Urothelium cell line (cell line): ENCODE measurements at regions not wholly inside any gene's neighbourhood (a gene's known extent, or its start where the extent isn't known, plus 50 kb on each side); places are given as distances from the start of the nearest gene placed in this dataset.

Experiments used
- DNase-seq: peaks from one replicate; pipeline ENCODE4 v3.0.0; 2011; ENCODE audit warnings: low spot score, mixed read lengths
- FAIRE-seq: peaks from 2 replicates; lab custom pipeline; 2011; peaks lifted over from hg19 to GRCh38; lab: Jason Lieb, UNC

GRCh38 chr2:236688157-236688556, 118.5 kb downstream of the ACKR3 start:
- FAIRE-seq = no peak
- no peak for DNase-seq

GRCh38 chr2:236688563-236689392, 119.2 kb downstream of the ACKR3 start:
- FAIRE-seq = no peak
- no peak for DNase-seq

GRCh38 chr2:236689393-236689700, 119.7 kb downstream of the ACKR3 start:
- no peak for FAIRE-seq
- DNase-seq = no peak

- no peak for FAIRE-seq
Measured at GRCh38 chr2:236689981-236690380, 120.4 kb downstream of the ACKR3 start.

GRCh38 chr2:236690726-236691125, 121.1 kb downstream of the ACKR3 start:
- FAIRE-seq = no peak
- DNase-seq = no peak

More at GRCh38 chr2:236689981-236690380, 120.4 kb downstream of the ACKR3 start:
- no peak for DNase-seq

GRCh38 chr2:236691799-236692167, 122.2 kb downstream of the ACKR3 start:
- FAIRE-seq (no peak), DNase-seq (no peak)

- no peak for FAIRE-seq
- no peak for DNase-seq
Measured at GRCh38 chr2:236692937-236693336, 123.3 kb downstream of the ACKR3 start.

- FAIRE-seq = no peak
- DNase-seq = no peak
Measured at GRCh38 chr2:236693531-236693930, 123.9 kb downstream of the ACKR3 start.

- no peak for FAIRE-seq
Measured at GRCh38 chr2:236694146-236694888, 124.7 kb downstream of the ACKR3 start.

GRCh38 chr2:236696834-236697233, 127.2 kb downstream of the ACKR3 start:
- no peak for FAIRE-seq
- no peak for DNase-seq

More at GRCh38 chr2:236694146-236694888, 124.7 kb downstream of the ACKR3 start:
- no peak for DNase-seq

- no peak for FAIRE-seq
- DNase-seq = no peak
Measured at GRCh38 chr2:236698016-236698627, 128.5 kb downstream of the ACKR3 start.

- FAIRE-seq (no peak), DNase-seq (no peak)
Measured at GRCh38 chr2:236700703-236701102, 131.1 kb downstream of the ACKR3 start.

- FAIRE-seq (no peak), DNase-seq (no peak)
Measured at GRCh38 chr2:236702657-236703372, 133.2 kb downstream of the ACKR3 start.

- FAIRE-seq = no peak
- no peak for DNase-seq
Measured at GRCh38 chr2:236703373-236703709, 133.7 kb downstream of the ACKR3 start.

- no peak for DNase-seq
- FAIRE-seq = no peak
Measured at GRCh38 chr2:236703906-236704305, 134.3 kb downstream of the ACKR3 start.

GRCh38 chr2:236704887-236705286, 135.3 kb downstream of the ACKR3 start:
- FAIRE-seq = no peak

GRCh38 chr2:236705295-236706105, 135.9 kb downstream of the ACKR3 start:
- FAIRE-seq (no peak), DNase-seq (no peak)

More at GRCh38 chr2:236704887-236705286, 135.3 kb downstream of the ACKR3 start:
- DNase-seq = no peak

GRCh38 chr2:236706288-236706687, 136.7 kb downstream of the ACKR3 start:
- DNase-seq = no peak

GRCh38 chr2:236706803-236707202, 137.2 kb downstream of the ACKR3 start:
- FAIRE-seq (peak; percentile 99), DNase-seq (no peak)

More at GRCh38 chr2:236706288-236706687, 136.7 kb downstream of the ACKR3 start:
- FAIRE-seq = no peak

- no peak for FAIRE-seq
- DNase-seq = no peak
Measured at GRCh38 chr2:236711440-236711839, 141.8 kb downstream of the ACKR3 start.
